GM21528 (cell line): ENCODE measurements at regions not wholly inside any gene's neighbourhood (a gene's known extent, or its start where the extent isn't known, plus 50 kb on each side); places are given as distances from the start of the nearest gene placed in this dataset.
"Not testable (repeated sequence)": the region's sequence is repeated elsewhere in the genome, so short reads cannot be mapped to it uniquely, and the experiment has no call there.

Experiments used
- ATAC-seq: cut with Tn5 transposase; IDR thresholded peaks from one replicate; pipeline ENCODE4 v1.9.1; 2021; ENCODE audit warnings: mild to moderate bottlenecking, moderate library complexity; ENCODE audit not compliant: unreplicated experiment, low FRiP score

GRCh38 chr2:34188464-34189303 is 589.6 kb upstream of the FAM98A start:
- ATAC-seq: no peak

- no peak for ATAC-seq
Observed at GRCh38 chr2:34179511-34179910, 580.4 kb upstream of the FAM98A start.

- no peak for ATAC-seq
Observed at GRCh38 chr2:34178482-34178881, 579.4 kb upstream of the FAM98A start.

GRCh38 chr2:34176693-34177092 is 577.6 kb upstream of the FAM98A start:
- ATAC-seq: no peak

- no peak for ATAC-seq
Observed at GRCh38 chr2:34174506-34174905, 575.4 kb upstream of the FAM98A start.

GRCh38 chr2:34162231-34162630 is 563.1 kb upstream of the FAM98A start:
- ATAC-seq: no peak

- no peak for ATAC-seq
Observed at GRCh38 chr2:34161549-34161948, 562.5 kb upstream of the FAM98A start.

- ATAC-seq: no peak
Observed at GRCh38 chr2:34159901-34160300, 560.8 kb upstream of the FAM98A start.

- no peak for ATAC-seq
Observed at GRCh38 chr2:34153484-34153883, 554.4 kb upstream of the FAM98A start.

- ATAC-seq: no peak
Observed at GRCh38 chr2:34147780-34148179, 548.7 kb upstream of the FAM98A start.

GRCh38 chr2:34143149-34143548 is 544.0 kb upstream of the FAM98A start:
- no peak for ATAC-seq

- not testable (repeated sequence) for ATAC-seq
Observed at GRCh38 chr2:34142531-34143008, 543.5 kb upstream of the FAM98A start.

GRCh38 chr2:34133065-34133464 is 534.0 kb upstream of the FAM98A start:
- not testable (repeated sequence) for ATAC-seq

- no peak for ATAC-seq
Observed at GRCh38 chr2:34126279-34126678, 527.2 kb upstream of the FAM98A start.

GRCh38 chr2:34123996-34124785 is 525.1 kb upstream of the FAM98A start:
- ATAC-seq: no peak

- ATAC-seq: no peak
Observed at GRCh38 chr2:34121076-34121475, 522.0 kb upstream of the FAM98A start.

GRCh38 chr2:34115076-34115475 is 516.0 kb upstream of the FAM98A start:
- ATAC-seq: no peak

- no peak for ATAC-seq
Observed at GRCh38 chr2:34112161-34112560, 513.1 kb upstream of the FAM98A start.

GRCh38 chr2:34110392-34110791 is 511.3 kb upstream of the FAM98A start:
- ATAC-seq: no peak

- ATAC-seq: no peak
Observed at GRCh38 chr2:34107811-34108210, 508.7 kb upstream of the FAM98A start.

- no peak for ATAC-seq
Observed at GRCh38 chr2:34105006-34105767, 506.1 kb upstream of the FAM98A start.
